K562 (cell line): ENCODE measurements at regions not wholly inside any gene's neighbourhood (a gene's known extent, or its start where the extent isn't known, plus 50 kb on each side); places are given as distances from the start of the nearest gene placed in this dataset.

Source experiments
- ATAC-seq: fragments of 200-7000 bp; cut with Tn5 transposase; 3 replicates; pipeline ENCODE4 v1.9.1; 2020; ENCODE audit warnings: moderate library complexity
- BruUV-seq: library from RNA; stranded (reverse); fragments of 400-500 nt; replicated peaks from 2 replicates; lab custom pipeline; 2021; lab: Mats Ljungman, UMichigan
- CTCF ChIA-PET: fragments of 300-600 bp; formaldehyde crosslinking; extraction: SDS; loops from one replicate; lab custom pipeline; 2021; ENCODE audit warnings: low intra/inter-chr PET ratio; lab: Yijun Ruan, JAX
- POLR2A ChIA-PET: fragments of 300-600, 350-650 bp; sonication (Branson Sonifier 250); formaldehyde crosslinking; extraction: SDS; loops from one replicate; lab custom pipeline; 2021; ENCODE audit warnings: antibody characterized with exemption, inconsistent platforms; lab: Yijun Ruan, JAX
- DNase-seq, 4 experiments: peaks; one replicate each; pipeline versions ENCODE4 v3.0.0 to v3.0.0-alpha.2; 2011 to 2018; ENCODE audit warnings: low spot score in 3 of 4, mixed read lengths in 3 of 4; ENCODE audit errors: extremely low read depth in 1 of 4
- FAIRE-seq: peaks from 2 replicates; lab custom pipeline; 2011; peaks lifted over from hg19 to GRCh38; lab: Jason Lieb, UNC
- H2AFZ ChIP-seq: 2 replicates; pipeline ENCODE4 v1.6.0; 2011; ENCODE audit warnings: low read depth, low read length, control low read depth, inconsistent platforms
- H3K27ac ChIP-seq: fragments of 200-600 bp; 3 replicates; pipeline ENCODE4 v1.8.0; 2011; ENCODE audit warnings: low read depth, mild to moderate bottlenecking, control low read depth, inconsistent platforms, low read length, moderate library complexity, mixed read lengths; ENCODE audit errors: extremely low read depth
- H3K27me3 ChIP-seq, 2 experiments: fragments of 300-600 bp in 1 of 2; 2 replicates in 1 of 2; 3 replicates in 1 of 2; pipeline versions ENCODE4 v1.6.0 to v1.8.0; 2011; ENCODE audit warnings: inconsistent platforms in 2 of 2, low read length in 2 of 2, mild to moderate bottlenecking in 1 of 2, mixed read lengths in 1 of 2, moderate library complexity in 1 of 2; ENCODE audit not compliant: control insufficient read depth in 2 of 2, insufficient read depth in 2 of 2
- H3K36me3 ChIP-seq: fragments of 300-600 bp; 3 replicates; pipeline ENCODE4 v1.8.0; 2011; ENCODE audit warnings: mild to moderate bottlenecking, low read length, inconsistent platforms; ENCODE audit not compliant: control insufficient read depth, insufficient read depth
- H3K4me1 ChIP-seq, 2 experiments: fragments of 200-600 bp in 1 of 2; replicated peaks in 1 of 2; 2 replicates in 1 of 2; 3 replicates in 1 of 2; pipeline versions ENCODE4 v1.5.1 to v1.8.0; 2011; ENCODE audit warnings: inconsistent platforms in 2 of 2, low read length in 2 of 2, mild to moderate bottlenecking in 1 of 2, mixed read lengths in 1 of 2, moderate library complexity in 1 of 2; ENCODE audit not compliant: control insufficient read depth in 2 of 2, insufficient read depth in 2 of 2
- H3K4me2 ChIP-seq: 2 replicates; pipeline ENCODE4 v1.6.1; 2011; ENCODE audit warnings: low read length, control low read depth, inconsistent platforms, mixed read lengths; ENCODE audit not compliant: insufficient read depth
- H3K4me3 ChIP-seq: fragments of 200-600 bp; sonication (generic), shearing (Covaris generic); 2 replicates; pipeline ENCODE4 v1.5.1; 2016; ENCODE audit warnings: control low read depth, inconsistent platforms
- H3K79me2 ChIP-seq: fragments of 200-600 bp; 3 replicates; pipeline ENCODE4 v1.8.0; 2011; ENCODE audit warnings: low read length, inconsistent platforms; ENCODE audit not compliant: control insufficient read depth, insufficient read depth
- H3K9ac ChIP-seq, 2 experiments: 2 replicates each; pipeline versions ENCODE4 v1.6.0 to v1.6.1; 2011; ENCODE audit warnings: low read depth in 2 of 2, low read length in 2 of 2, control low read depth in 1 of 2, inconsistent platforms in 1 of 2, mild to moderate bottlenecking in 1 of 2, mixed read lengths in 1 of 2; ENCODE audit not compliant: insufficient read depth in 1 of 2
- H3K9me1 ChIP-seq: one replicate; pipeline ENCODE4 v1.6.0; 2011; ENCODE audit warnings: inconsistent platforms, mild to moderate bottlenecking, low read length, moderate library complexity; ENCODE audit not compliant: control insufficient read depth, insufficient read depth
- H3K9me3 ChIP-seq: replicated peaks from 2 replicates; pipeline ENCODE4 v1.5.1; 2011; ENCODE audit warnings: low read depth, low read length, inconsistent platforms; ENCODE audit not compliant: control insufficient read depth, insufficient read depth
- H4K20me1 ChIP-seq: replicated peaks from 2 replicates; pipeline ENCODE4 v1.6.1; 2011; ENCODE audit warnings: low read length, inconsistent platforms, mixed read lengths; ENCODE audit not compliant: control insufficient read depth, insufficient read depth
- HCFC1 ChIP-seq: IDR thresholded peaks from 2 replicates; pipeline ENCODE4 v1.6.1; 2012; ENCODE audit warnings: low read depth, low read length, improper control_type of control experiment
- SAP30 ChIP-seq: fragments of 200-600 bp; sonication (generic); IDR thresholded peaks from 2 replicates; pipeline ENCODE4 v1.6.1; 2012; ENCODE audit warnings: borderline replicate concordance, low read depth, mild to moderate bottlenecking, moderate library complexity, low read length, control low read depth, inconsistent platforms; ENCODE audit not compliant: insufficient read depth, poor library complexity, severe bottlenecking
- STAT5B ChIP-seq: fragments of 250-450 bp; sonication (Bioruptor Pico); IDR thresholded peaks from 2 replicates; pipeline ENCODE4 v1.8.0; 2021; ENCODE audit warnings: mild to moderate bottlenecking, inconsistent platforms
- ZNF175 ChIP-seq: fragments of 200-800 bp; sonication (Bioruptor generic); IDR thresholded peaks from 2 replicates; pipeline ENCODE4 v1.6.1; 2016; ENCODE audit warnings: low read depth, mild to moderate bottlenecking, missing genetic modification characterization, missing compliant biosample characterization
- ZNF408 ChIP-seq: fragments of 250-450 bp; sonication (Bioruptor Pico); IDR thresholded peaks from 2 replicates; pipeline ENCODE4 v1.4.0; 2020; ENCODE audit warnings: low read depth, mild to moderate bottlenecking, moderate library complexity
- ZNF436 ChIP-seq: fragments of 250-450, 450-650 bp; sonication (Bioruptor Pico); formaldehyde crosslinking; IDR thresholded peaks from 2 replicates; pipeline ENCODE4 v1.7.0; 2020; ENCODE audit warnings: mild to moderate bottlenecking
- ZNF561 ChIP-seq: fragments of 450-650 bp; formaldehyde crosslinking; conservative IDR thresholded peaks from 2 replicates; pipeline ENCODE4 v1.4.0; 2020; ENCODE audit warnings: mild to moderate bottlenecking, moderate library complexity
- ZZZ3 ChIP-seq: fragments of 450-650 bp; IDR thresholded peaks from 2 replicates; pipeline ENCODE4 v1.6.1; 2016; ENCODE audit warnings: antibody characterized with exemption, mild to moderate bottlenecking, moderate library complexity
- WGBS: fragments of 100-300 bp; shearing (Covaris generic); methylation state at CpG from one replicate; pipeline ENCODE4 v1.1.6; 2016; ENCODE audit warnings: low coverage, mixed read lengths; ENCODE audit not compliant: insufficient coverage; ENCODE audit errors: missing lambda C conversion rate; 5-methylcytosine and 5-hydroxymethylcytosine counted together
- in situ Hi-C: fragments of 300-500 bp; cut with MboI; formaldehyde crosslinking; loops from 4 replicates; pipeline ENCODE4 v1.15.0; 2018; ENCODE audit warnings: inconsistent platforms, mixed read lengths
- intact Hi-C: fragments of 100-400 bp; cut with micrococcal nuclease; formaldehyde crosslinking; loops from 2 replicates; pipeline ENCODE4 v1.14.2; 2022
- TF ChIP-seq, protein P1 (sequence below): fragments of 250-450 bp; sonication (Bioruptor Pico); IDR thresholded peaks from 2 replicates; pipeline ENCODE4 v1.5.0; 2020; ENCODE audit warnings: mild to moderate bottlenecking, borderline replicate concordance
- TF ChIP-seq, protein P2 (sequence below): fragments of 250-450 bp; sonication (Bioruptor Pico); IDR thresholded peaks from 2 replicates; pipeline ENCODE4 v1.4.0; 2020; ENCODE audit warnings: borderline replicate concordance
- TF ChIP-seq, protein P3 (sequence below): fragments of 250-450 bp; sonication (Bioruptor Pico); IDR thresholded peaks from 2 replicates; pipeline ENCODE4 v1.5.0; 2021; ENCODE audit warnings: mild to moderate bottlenecking, moderate library complexity
- TF ChIP-seq, protein P4 (sequence below): sonication (generic); formaldehyde crosslinking; IDR thresholded peaks from 2 replicates; pipeline ENCODE4 v1.8.0; 2022; ENCODE audit warnings: missing genetic modification reagents, mild to moderate bottlenecking, borderline replicate concordance

DNA sequence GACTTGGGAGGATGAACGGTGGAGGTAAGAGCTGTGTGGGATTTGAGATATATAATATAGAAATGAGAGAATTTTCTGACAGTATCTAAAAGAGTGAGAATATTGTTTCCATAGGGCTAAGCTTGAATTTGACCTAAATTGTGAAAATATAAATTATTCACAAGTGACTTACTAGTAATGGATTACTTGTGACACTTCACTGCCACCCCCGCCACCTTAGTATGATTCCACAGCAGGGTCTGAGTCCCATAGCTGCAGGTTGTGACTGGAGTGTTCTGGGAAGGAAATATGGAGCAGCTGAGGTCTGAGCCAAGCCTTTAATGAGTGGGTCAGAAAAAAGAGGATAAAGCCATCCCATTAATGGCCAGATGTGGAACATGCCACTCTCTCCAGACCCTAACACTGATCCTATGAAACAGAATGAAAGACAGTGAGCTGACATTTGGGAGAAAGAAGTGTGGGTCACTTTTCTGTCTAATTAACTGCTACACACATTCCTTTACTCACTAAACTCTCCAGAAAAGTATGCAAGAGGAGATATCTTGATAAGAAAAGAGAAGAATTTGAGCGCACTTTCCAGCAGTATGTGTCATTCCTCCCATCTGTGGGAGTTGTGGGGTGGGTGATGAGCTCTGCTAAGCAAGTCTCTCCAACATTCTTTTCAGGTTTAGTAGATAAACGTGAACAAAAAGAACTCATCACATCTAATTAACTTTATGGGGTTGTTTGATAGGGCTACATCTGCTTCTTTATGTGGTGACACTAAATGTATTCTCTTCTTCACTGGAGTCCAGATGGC is 1193.4 kb downstream of the SORCS3 start (continued):
- TF ChIP-seq, protein P1, sequence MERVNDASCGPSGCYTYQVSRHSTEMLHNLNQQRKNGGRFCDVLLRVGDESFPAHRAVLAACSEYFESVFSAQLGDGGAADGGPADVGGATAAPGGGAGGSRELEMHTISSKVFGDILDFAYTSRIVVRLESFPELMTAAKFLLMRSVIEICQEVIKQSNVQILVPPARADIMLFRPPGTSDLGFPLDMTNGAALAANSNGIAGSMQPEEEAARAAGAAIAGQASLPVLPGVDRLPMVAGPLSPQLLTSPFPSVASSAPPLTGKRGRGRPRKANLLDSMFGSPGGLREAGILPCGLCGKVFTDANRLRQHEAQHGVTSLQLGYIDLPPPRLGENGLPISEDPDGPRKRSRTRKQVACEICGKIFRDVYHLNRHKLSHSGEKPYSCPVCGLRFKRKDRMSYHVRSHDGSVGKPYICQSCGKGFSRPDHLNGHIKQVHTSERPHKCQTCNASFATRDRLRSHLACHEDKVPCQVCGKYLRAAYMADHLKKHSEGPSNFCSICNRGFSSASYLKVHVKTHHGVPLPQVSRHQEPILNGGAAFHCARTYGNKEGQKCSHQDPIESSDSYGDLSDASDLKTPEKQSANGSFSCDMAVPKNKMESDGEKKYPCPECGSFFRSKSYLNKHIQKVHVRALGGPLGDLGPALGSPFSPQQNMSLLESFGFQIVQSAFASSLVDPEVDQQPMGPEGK, result no peak
- TF ChIP-seq, protein P2, sequence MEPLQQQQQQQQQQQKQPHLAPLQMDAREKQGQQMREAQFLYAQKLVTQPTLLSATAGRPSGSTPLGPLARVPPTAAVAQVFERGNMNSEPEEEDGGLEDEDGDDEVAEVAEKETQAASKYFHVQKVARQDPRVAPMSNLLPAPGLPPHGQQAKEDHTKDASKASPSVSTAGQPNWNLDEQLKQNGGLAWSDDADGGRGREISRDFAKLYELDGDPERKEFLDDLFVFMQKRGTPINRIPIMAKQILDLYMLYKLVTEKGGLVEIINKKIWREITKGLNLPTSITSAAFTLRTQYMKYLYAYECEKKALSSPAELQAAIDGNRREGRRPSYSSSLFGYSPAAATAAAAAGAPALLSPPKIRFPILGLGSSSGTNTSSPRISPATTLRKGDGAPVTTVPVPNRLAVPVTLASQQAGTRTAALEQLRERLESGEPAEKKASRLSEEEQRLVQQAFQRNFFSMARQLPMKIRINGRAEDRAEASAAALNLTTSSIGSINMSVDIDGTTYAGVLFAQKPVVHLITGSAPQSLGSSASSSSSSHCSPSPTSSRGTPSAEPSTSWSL (CRISPR knock-in tag), result no peak
- TF ChIP-seq ZNF561 (CRISPR knock-in tag), result no peak

DNA sequence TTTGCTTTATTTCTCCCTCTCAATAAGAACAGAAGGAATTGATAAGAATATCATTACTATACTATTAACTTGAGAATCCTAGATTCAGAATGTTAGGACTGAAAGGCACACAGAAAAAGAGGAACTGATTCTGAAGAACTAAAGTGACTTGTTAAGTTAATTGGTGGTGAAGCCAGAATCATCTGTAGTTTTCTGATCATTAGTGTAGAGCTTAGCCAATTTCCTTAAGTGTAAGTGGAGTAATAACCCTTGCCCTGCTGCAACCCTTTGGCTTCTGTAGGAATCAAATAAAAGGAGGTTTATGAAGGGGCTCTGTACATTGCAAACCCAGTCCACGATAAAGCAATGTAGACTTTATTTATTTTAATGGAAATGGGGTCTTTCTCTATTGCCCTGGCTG is 1186.0 kb downstream of the SORCS3 start:
- no peak for FAIRE-seq
- no peak overlapping the region for H3K4me2 ChIP-seq
- no peaks in the 10 kb centered on the region for H3K4me1 ChIP-seq
- in situ Hi-C loops (no loop called here), intact Hi-C loops (no loop called here)
- no peak overlapping the region for H2AFZ ChIP-seq
- H4K20me1 ChIP-seq, result no peaks in the 10 kb centered on the region
- H3K36me3 ChIP-seq, result no peaks in the 10 kb centered on the region
- H3K79me2 ChIP-seq, result no peaks in the 10 kb centered on the region
- POLR2A ChIA-PET, result no interaction called here
- H3K4me3 ChIP-seq, result no peak overlapping the region
- WGBS, result 0% methylated on average over 1 of the region's 1 CpG
- BruUV-seq, result no TSS peak
- H3K9me3 ChIP-seq, result no peaks in the 10 kb centered on the region
- H3K27ac ChIP-seq, result no peak overlapping the region
- H3K9ac ChIP-seq, result no peak overlapping the region
- CTCF ChIA-PET, result no interaction called here
- ATAC-seq, result no peak
- no peak for DNase-seq
- H3K9me1 ChIP-seq, result no peaks in the 10 kb centered on the region
- H3K27me3 ChIP-seq, result no peaks in the 10 kb centered on the region
- TF ChIP-seq STAT5B (CRISPR knock-in tag), result no peak
- no peak for TF ChIP-seq ZNF436 (CRISPR knock-in tag)
- no peak for TF ChIP-seq SAP30
- no peak for TF ChIP-seq ZNF408 (CRISPR knock-in tag)
- TF ChIP-seq, protein P3, sequence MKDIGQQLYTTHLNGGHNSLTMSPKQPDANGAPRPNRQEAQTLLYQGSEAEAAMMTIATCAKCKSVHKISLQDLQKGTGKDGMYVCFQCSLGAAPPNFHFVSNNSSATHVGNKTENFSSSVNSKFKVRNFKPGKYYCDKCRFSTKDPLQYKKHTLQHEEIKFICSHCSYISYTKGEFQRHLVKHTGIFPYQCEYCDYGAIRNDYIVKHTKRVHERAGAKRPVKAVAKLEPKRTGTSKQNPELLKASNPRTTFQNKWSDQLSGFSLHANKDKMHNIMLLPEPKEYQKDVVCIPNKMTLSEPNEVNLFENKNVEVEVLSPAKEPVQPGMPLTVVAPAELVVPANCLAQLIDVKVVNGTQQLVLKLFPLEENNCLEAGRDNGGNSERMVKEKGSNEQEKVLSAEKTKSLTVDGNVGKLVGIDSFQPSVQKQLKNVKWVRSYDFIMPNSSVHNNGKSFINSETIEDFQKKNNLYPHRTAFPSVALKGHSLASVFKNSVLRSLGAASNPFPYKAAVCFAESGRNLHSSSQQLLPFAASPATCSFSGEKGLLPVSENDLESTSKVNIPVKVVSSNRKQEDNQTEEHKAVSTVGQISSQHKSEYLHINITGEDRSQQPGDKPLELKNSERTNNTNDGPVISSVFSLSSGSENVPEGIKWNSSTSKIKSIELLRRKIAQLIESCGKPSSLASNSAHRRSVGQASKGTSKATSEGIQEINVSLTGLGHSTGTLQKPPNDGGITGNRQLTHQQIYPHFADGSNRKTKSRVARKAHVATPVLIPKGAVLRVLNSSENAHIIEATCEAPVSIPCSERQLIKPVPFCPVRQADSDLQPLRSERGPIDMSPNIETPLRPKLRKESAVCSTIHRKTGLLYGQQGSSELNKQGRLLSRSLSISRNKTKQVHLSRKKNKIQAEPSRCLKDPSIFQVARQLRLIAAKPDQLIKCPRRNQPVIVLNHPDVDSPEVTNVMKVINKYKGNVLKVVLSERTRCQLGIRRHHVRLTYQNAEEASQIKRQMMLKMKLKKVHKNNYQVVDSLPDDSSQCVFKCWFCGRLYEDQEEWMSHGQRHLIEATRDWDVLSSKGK (CRISPR knock-in tag), result no peak
- TF ChIP-seq HCFC1, result no peak
- TF ChIP-seq ZNF175 (CRISPR knock-in tag), result no peak
- TF ChIP-seq, protein P4, sequence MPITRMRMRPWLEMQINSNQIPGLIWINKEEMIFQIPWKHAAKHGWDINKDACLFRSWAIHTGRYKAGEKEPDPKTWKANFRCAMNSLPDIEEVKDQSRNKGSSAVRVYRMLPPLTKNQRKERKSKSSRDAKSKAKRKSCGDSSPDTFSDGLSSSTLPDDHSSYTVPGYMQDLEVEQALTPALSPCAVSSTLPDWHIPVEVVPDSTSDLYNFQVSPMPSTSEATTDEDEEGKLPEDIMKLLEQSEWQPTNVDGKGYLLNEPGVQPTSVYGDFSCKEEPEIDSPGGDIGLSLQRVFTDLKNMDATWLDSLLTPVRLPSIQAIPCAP (CRISPR knock-in tag), result no peak
- no peak for TF ChIP-seq ZZZ3
